Ishikawa (cell line): ENCODE measurements at regions not wholly inside any gene's neighbourhood (a gene's known extent, or its start where the extent isn't known, plus 50 kb on each side); places are given as distances from the start of the nearest gene placed in this dataset.

Experiments used
- CEBPB ChIP-seq: IDR thresholded peaks from 2 replicates; pipeline ENCODE4 v1.6.1; 2012
- CREB1 ChIP-seq: IDR thresholded peaks from 2 replicates; pipeline ENCODE4 v1.6.1; 2012; ENCODE audit warnings: low read depth
- EGR1 ChIP-seq: IDR thresholded peaks from 2 replicates; pipeline ENCODE4 v1.6.1; 2012
- EP300 ChIP-seq: IDR thresholded peaks from 2 replicates; pipeline ENCODE4 v1.6.1; 2012; ENCODE audit warnings: borderline replicate concordance
- FOXM1 ChIP-seq: IDR thresholded peaks from 2 replicates; pipeline ENCODE4 v1.6.1; 2012; ENCODE audit warnings: low read depth, borderline replicate concordance
- NFIC ChIP-seq: IDR thresholded peaks from 2 replicates; pipeline ENCODE4 v1.6.1; 2012
- RAD21 ChIP-seq: IDR thresholded peaks from 2 replicates; pipeline ENCODE4 v1.6.1; 2012; ENCODE audit warnings: low read depth
- REST ChIP-seq: IDR thresholded peaks from 2 replicates; pipeline ENCODE4 v1.6.1; 2012; ENCODE audit warnings: low read depth, mild to moderate bottlenecking
- TAF1 ChIP-seq: IDR thresholded peaks from 2 replicates; pipeline ENCODE4 v1.6.1; 2012; ENCODE audit warnings: low read depth, mild to moderate bottlenecking
- TCF12 ChIP-seq: IDR thresholded peaks from 2 replicates; pipeline ENCODE4 v1.6.1; 2012; ENCODE audit warnings: low read depth
- TEAD4 ChIP-seq: IDR thresholded peaks from 2 replicates; pipeline ENCODE4 v1.6.1; 2012
- USF1 ChIP-seq: IDR thresholded peaks from 2 replicates; pipeline ENCODE4 v1.6.1; 2012
- YY1 ChIP-seq: IDR thresholded peaks from 2 replicates; pipeline ENCODE4 v1.6.1; 2012; ENCODE audit warnings: low read depth
- ZBTB7A ChIP-seq: IDR thresholded peaks from 2 replicates; pipeline ENCODE4 v1.6.1; 2012; ENCODE audit warnings: low read depth
- TF ChIP-seq, protein P1 (sequence below): IDR thresholded peaks from 2 replicates; pipeline ENCODE4 v1.6.1; 2012

DNA sequence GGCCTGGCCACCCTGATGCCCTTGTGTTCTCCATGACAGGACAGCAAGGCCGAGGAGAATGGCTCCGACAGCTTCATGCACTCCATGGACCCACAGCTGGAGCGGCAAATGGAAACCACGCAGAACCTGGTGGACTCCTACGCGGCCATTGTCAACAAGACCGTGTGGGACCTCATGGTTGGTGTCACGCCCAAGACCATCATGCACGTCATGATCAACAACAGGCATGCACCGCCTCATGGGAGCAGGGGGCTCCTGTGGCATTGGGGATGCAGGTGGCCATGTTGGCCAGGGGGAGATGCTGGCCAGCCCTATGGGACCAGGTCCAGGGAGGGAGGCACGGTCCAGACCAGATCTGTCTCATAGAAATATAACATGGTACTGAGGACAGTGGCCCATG lies 62.9 kb downstream of the GOLGA8B start:
- TF ChIP-seq EP300, result no peak
- no peak for TF ChIP-seq USF1
- no peak for TF ChIP-seq YY1
- TF ChIP-seq REST, result no peak
- no peak for TF ChIP-seq EGR1
- TF ChIP-seq NFIC, result no peak
- TF ChIP-seq CREB1, result no peak
- no peak for TF ChIP-seq TCF12
- no peak for TF ChIP-seq CEBPB
- no peak for TF ChIP-seq FOXM1
- TF ChIP-seq, protein P1, sequence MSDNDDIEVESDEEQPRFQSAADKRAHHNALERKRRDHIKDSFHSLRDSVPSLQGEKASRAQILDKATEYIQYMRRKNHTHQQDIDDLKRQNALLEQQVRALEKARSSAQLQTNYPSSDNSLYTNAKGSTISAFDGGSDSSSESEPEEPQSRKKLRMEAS, result no peak
- TF ChIP-seq TEAD4, result no peak
- TF ChIP-seq TAF1, result no peak

GRCh38 chr15:34514251-34514670 lies 69.2 kb downstream of the GOLGA8B start:
- TF ChIP-seq, protein P1, result peak; percentile 27; the same call in 1 of the 2 replicates
- TF ChIP-seq TCF12 (no peak), CEBPB (no peak)

DNA sequence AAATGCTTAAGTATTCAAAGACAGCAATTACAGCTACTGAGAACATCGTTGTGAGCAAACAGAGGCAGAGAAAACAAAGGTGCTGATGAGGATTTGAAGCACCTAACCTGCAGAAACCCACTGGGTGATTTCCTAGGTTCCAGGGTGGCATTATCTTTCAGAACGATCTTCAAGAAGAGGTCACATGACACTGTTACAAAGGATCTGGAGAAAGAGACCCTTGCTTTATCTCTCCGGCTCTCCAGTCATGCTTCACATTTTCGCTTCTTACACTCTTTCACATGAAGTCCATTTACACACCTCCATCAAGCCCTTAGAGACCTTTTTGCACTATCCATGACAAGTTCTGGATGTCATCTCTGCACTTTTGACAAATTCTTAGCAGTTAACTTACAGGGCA lies 70.8 kb downstream of the GOLGA8B start:
- TF ChIP-seq TEAD4, result no peak
- no peak for TF ChIP-seq EGR1
- TF ChIP-seq TCF12, result no peak
- no peak for TF ChIP-seq CREB1
- TF ChIP-seq RAD21, result no peak
- TF ChIP-seq YY1, result no peak
- no peak for TF ChIP-seq EP300
- TF ChIP-seq ZBTB7A, result no peak
- no peak for TF ChIP-seq REST
- TF ChIP-seq CEBPB, result no peak
- TF ChIP-seq TAF1, result no peak

DNA sequence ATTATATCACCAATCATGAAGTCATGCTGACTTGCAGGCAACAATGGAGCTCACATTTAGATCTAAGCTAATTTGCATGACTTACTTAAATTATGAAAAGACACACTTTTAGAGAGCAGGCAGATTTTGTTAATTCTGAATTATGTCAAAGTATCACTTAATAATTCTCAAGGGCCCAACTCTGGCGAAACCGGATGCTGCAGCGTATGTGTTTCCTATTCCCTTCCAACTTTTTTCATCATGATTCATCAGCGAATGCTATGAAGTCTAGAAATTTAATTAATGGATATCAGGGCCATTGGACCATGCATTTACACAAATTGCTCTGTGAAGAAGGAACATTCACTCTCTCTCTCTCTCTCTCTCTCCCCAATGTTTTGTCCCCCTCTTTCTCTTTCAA lies 63.5 kb upstream of the GOLGA8A start:
- no peak for TF ChIP-seq RAD21
- TF ChIP-seq NFIC, result no peak
- TF ChIP-seq TAF1, result no peak
- no peak for TF ChIP-seq CEBPB
- no peak for TF ChIP-seq EP300
- TF ChIP-seq TEAD4, result no peak
- TF ChIP-seq USF1, result no peak
- no peak for TF ChIP-seq FOXM1
- no peak for TF ChIP-seq CREB1

- TF ChIP-seq USF1, result peak; percentile 66
- TF ChIP-seq, protein P1, result peak; percentile 67
- TF ChIP-seq TAF1, result no peak
These were observed 58.8 kb upstream of the GOLGA8A start for GRCh38 chr15:34496207-34496995.

DNA sequence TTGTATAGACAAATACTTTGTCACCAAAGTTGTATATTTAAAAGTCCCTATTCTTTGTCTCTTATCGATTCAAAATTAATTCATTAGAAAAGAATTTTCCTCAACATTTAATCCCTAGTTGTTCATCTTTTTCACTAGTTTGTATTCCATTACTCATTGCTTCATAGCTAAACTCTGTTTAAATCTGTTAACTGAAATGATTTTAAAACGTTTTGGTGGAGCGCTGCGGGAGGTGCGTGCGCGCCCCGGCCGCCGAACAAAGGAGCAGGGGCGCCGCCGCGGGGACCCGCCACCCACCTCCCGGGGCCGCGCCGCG lies 56.4 kb upstream of the GOLGA8A start:
- TF ChIP-seq REST, result no peak
